HG03108 (cell line): ENCODE measurements at regions not wholly inside any gene's neighbourhood (a gene's known extent, or its start where the extent isn't known, plus 50 kb on each side); places are given as distances from the start of the nearest gene placed in this dataset.

Experiments used
- ATAC-seq: cut with Tn5 transposase; IDR thresholded peaks from one replicate; pipeline ENCODE4 v1.9.1; 2021; ENCODE audit warnings: moderate library complexity; ENCODE audit not compliant: unreplicated experiment

- ATAC-seq = no peak
Observed at GRCh38 chr13:32859707-32860292, 156.4 kb upstream of the KL start.

GRCh38 chr13:32861304-32861703, 154.9 kb upstream of the KL start:
- no peak for ATAC-seq

DNA sequence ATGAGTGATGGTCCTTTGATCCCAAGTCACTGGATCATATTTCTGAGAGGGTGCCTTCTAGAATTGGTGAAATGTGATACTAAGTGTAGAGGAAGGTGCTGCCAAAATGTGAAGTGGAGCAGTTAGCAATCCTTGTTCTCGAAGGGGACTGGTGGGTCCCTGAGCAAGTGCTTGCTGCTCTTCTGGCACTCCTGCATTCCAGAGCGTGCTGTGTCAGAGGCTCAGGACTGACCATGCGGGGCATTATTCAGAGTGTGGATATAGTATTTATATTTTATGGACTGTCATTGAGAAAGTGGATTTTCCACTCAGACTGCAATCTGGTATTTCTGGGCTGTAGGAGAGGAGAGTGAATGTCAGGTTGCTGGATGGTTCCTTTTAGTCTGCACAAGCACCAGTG, 152.6 kb upstream of the KL start:
- ATAC-seq = no peak

- no peak for ATAC-seq
Observed at GRCh38 chr13:32866921-32867320, 149.3 kb upstream of the KL start.

GRCh38 chr13:32877491-32877890, 138.7 kb upstream of the KL start:
- no peak for ATAC-seq

DNA sequence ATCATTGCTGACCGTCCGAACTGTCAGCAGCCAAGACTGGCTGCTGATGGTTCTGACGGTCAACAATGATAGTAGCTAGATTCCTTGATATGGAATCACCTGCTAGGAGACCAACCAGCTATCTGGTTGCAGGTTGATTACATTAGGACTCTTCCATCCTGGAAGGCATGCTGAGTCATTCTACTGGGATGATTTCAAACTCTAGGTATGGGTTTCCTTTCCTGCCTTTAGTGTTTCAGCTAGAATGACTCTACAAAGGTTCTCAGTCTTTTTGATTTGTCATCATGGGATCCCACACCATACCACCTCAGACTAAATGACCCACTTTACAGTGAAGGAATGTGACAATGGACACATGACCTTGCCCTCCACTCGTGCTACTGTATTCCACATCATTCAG, 138.1 kb upstream of the KL start:
- ATAC-seq = no peak

GRCh38 chr13:32880636-32881035, 135.6 kb upstream of the KL start:
- ATAC-seq = no peak

- no peak for ATAC-seq
Observed at GRCh38 chr13:32881074-32881776, 135.0 kb upstream of the KL start.

GRCh38 chr13:32881777-32882145, 134.5 kb upstream of the KL start:
- ATAC-seq = no peak

GRCh38 chr13:32882691-32883090, 133.5 kb upstream of the KL start:
- ATAC-seq = no peak

DNA sequence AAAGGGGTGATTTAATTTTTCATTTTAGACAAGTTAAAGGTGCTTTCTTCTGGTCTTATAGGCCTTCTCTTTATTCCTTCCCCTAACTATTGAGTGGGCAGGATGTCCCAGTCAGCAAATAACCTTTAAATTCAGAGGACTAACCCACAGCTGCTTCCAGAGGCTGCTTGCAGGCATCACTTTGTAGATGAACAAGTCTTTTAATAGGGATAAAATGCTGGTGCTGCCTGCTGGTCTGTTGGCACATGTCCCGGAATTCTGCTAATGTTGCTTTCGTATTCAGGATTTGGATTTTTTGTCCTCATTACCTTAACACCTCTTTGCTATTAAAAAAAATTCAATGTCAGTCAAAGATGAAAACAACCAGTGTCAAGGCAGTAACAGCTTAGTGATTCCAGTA, 132.7 kb upstream of the KL start:
- no peak for ATAC-seq

GRCh38 chr13:32887617-32888016, 128.6 kb upstream of the KL start:
- ATAC-seq = no peak

- ATAC-seq = no peak
Observed at GRCh38 chr13:32889986-32890565, 126.1 kb upstream of the KL start.

GRCh38 chr13:32893176-32893575, 123.0 kb upstream of the KL start:
- ATAC-seq = no peak

- no peak for ATAC-seq
Observed at GRCh38 chr13:32894589-32895001, 121.6 kb upstream of the KL start.

- ATAC-seq = no peak
Observed at GRCh38 chr13:32895296-32895695, 120.9 kb upstream of the KL start.

DNA sequence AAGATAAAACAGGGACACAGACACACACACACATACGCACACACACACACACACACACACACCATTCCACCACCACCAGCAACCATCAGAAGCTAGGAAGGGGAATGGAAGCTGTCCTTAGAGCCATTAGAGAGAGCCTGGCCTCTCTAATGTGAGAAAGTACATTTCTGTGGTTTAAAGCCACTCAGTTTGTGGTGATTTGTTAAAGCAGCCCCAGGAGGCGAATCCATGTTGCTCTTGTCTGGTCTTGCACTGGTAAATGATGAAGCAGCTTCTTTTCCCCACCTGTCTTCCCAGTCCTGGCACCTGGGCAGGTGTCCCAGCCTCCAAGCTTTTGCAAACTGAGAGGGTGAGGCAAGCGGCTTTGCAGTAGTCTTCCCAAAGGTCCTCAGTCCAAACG, 118.9 kb upstream of the KL start:
- ATAC-seq = no peak

- ATAC-seq = no peak
Observed at GRCh38 chr13:32902029-32902780, 114.0 kb upstream of the KL start.

DNA sequence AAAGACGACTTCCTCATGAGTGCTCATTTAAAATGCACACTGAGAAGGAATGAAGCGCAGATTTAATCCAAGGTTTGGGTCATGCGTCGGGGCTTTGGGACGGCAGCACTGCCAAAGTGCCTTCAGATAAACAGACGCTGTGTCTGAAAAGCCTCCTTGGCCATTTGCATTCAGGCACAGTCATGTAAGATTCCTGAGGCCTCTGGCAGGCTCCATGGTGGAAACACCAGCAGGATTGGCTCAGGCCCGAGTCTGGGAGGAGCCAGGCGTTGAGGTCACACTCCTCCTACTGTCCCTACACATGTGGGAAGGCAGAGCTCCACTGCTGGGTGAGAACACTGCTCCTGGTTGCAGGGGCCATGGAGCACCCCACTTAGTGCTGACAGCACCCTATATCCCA, 113.3 kb upstream of the KL start:
- no peak for ATAC-seq

DNA sequence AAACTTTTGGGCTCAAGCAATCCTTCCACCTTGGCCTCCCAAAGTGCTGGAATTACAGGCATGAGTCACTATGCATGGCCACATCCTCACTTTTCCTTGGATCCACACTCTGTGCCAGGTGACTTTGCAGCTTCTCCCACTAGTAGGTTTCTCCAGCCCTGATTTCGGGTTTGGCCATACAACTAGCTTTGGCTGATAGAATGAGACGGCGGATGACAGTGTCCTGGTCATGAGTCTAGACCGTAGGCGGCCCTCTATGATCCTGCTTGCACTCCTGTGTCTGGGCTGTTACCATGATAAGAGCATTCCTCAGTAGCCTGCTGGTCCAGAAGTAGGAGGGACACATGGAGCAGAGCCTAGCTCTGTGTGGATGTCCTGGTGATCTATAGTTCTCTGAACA, 112.5 kb upstream of the KL start:
- no peak for ATAC-seq

DNA sequence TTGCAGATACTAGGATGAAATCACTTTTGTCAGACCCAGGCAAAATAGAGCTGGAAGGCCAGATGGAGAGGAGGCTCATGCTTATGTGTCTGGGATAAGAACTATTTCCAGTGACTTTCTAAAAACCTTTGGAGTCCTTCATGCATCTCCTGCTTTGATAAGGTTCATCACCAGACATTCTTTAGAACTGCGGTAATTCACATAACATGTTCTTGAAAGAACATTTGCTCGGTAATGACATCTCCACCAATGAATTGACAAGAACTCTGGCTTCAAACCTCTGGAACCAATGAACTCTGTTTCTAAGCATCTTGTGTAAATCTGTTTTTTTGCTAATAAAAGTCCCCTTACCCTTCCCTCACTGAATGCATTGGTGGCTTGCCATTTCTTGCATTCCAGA, 112.0 kb upstream of the KL start:
- ATAC-seq = no peak
